ENCODE measurements at regions not wholly inside any gene's neighbourhood (a gene's known extent, or its start where the extent isn't known, plus 50 kb on each side); places are given as distances from the start of the nearest gene placed in this dataset.

GRCh38 chr6:150485161-150485958 is 114.3 kb upstream of the PLEKHG1 start:
- peak; percentile 23 for FAIRE-seq
- Histone ChIP-seq H3K4me3 (ENCODE audit: low read depth, low read length) (no peak overlapping the region), H3K36me3 (ENCODE audit: control insufficient read depth, insufficient read depth, low read length) (no peaks in the 10 kb centered on the region), H3K27me3 (ENCODE audit: control insufficient read depth, insufficient read depth, low read length) (no peaks in the 10 kb centered on the region)
- TF ChIP-seq, protein P1, sequence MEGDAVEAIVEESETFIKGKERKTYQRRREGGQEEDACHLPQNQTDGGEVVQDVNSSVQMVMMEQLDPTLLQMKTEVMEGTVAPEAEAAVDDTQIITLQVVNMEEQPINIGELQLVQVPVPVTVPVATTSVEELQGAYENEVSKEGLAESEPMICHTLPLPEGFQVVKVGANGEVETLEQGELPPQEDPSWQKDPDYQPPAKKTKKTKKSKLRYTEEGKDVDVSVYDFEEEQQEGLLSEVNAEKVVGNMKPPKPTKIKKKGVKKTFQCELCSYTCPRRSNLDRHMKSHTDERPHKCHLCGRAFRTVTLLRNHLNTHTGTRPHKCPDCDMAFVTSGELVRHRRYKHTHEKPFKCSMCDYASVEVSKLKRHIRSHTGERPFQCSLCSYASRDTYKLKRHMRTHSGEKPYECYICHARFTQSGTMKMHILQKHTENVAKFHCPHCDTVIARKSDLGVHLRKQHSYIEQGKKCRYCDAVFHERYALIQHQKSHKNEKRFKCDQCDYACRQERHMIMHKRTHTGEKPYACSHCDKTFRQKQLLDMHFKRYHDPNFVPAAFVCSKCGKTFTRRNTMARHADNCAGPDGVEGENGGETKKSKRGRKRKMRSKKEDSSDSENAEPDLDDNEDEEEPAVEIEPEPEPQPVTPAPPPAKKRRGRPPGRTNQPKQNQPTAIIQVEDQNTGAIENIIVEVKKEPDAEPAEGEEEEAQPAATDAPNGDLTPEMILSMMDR (IDR thresholded peaks at IDR 0.05; ENCODE audit: insufficient read depth, low read length, severe bottlenecking) = no peak
- DNase-seq (ENCODE audit: low read depth) = no peak

DNA sequence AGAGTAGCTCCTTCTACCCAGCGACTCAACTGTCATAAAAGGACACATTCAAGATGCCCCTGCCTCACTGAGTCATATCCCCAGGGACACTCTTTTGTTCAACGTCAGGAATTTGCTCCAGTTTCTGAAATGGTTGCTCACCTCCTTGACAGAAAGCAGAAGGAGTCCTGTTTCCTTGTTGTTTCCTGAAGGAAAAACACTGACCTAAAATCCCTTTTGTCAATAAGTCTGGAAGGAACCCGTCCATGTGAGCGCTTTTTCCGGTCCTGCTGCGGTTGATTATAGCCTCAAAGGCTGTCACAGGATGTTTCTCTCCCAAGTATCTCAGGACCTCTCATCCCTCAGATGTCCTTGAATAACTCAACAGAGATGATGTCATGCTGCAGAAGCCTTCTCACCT is 113.6 kb upstream of the PLEKHG1 start:
- DNase-seq (ENCODE audit: low read depth) (no peak), FAIRE-seq (peak; percentile 70)
- H3K27me3 ChIP-seq (ENCODE audit: control insufficient read depth, insufficient read depth, low read length) = no peaks in the 10 kb centered on the region
- H3K36me3 ChIP-seq (ENCODE audit: control insufficient read depth, insufficient read depth, low read length) = no peaks in the 10 kb centered on the region
- TF ChIP-seq, protein P1 (IDR thresholded peaks at IDR 0.05; ENCODE audit: insufficient read depth, low read length, severe bottlenecking) = no peak
- no peak overlapping the region for H3K4me3 ChIP-seq (ENCODE audit: low read depth, low read length)

GRCh38 chr6:150490586-150490985 is 109.1 kb upstream of the PLEKHG1 start:
- no peaks in the 10 kb centered on the region for H3K36me3 ChIP-seq (ENCODE audit: control insufficient read depth, insufficient read depth, low read length)
- FAIRE-seq (no peak), DNase-seq (ENCODE audit: low read depth) (peak; percentile 39)
- H3K27me3 ChIP-seq (ENCODE audit: control insufficient read depth, insufficient read depth, low read length) = no peaks in the 10 kb centered on the region
- TF ChIP-seq, protein P1 (IDR thresholded peaks at IDR 0.05; ENCODE audit: insufficient read depth, low read length, severe bottlenecking) = no peak
- H3K4me3 ChIP-seq (ENCODE audit: low read depth, low read length) = no peak overlapping the region

DNA sequence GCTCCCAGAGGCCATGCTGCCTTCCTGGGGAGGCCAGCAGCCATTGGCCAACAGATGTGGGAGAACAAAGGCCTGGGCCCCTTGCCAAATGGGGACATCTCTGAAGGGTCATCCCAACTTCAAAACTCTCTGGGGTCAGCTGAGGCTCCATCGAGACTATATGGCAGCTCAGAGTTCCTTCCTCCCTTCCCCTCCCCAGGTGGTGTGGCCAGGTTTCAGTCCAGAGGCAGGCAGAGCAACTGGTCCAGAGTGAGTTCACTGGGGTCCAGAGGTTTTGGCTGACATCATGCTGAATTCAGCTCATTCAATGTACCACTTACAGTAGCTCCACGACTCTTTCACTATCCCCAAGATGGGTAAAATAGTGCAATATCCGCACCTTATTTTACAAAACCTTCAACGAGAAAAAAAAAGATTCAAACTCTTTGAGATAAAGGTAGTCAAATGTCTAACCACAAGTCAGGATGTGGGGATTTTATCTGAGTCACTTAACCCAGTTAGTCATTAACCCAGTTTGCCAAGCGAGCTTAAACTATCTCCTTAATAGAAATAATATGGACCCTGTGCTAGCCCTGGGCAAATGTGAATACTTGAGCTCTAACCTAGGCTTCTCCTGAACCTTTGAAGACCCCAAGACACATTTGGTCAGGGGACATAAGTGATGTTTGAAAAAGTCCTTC is 108.4 kb upstream of the PLEKHG1 start:
- Histone ChIP-seq H3K4me3 (ENCODE audit: low read depth, low read length) (no peak overlapping the region), H3K27me3 (ENCODE audit: control insufficient read depth, insufficient read depth, low read length) (no peaks in the 10 kb centered on the region), H3K36me3 (ENCODE audit: control insufficient read depth, insufficient read depth, low read length) (no peaks in the 10 kb centered on the region)
- TF ChIP-seq, protein P1 (IDR thresholded peaks at IDR 0.05; ENCODE audit: insufficient read depth, low read length, severe bottlenecking) = no peak
- peak; percentile 94 for DNase-seq (ENCODE audit: low read depth)
- no peak for FAIRE-seq

DNA sequence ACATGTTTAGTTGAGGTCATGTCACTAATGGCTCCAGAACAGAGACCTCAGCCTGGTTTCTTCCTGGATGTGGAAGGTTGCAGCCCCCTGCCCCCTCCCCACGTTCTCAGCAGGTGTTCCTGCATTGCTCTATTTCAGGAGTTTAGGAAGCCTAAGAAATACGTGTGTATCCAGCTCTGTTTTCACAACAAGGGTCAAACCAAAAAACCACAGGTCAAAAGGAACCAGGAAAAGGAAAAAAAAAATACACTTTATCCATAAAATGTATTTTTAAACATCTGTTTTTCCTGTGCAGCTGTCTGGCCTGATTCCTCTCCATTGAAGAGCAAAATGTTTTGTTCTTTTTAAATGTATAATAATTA is 107.9 kb upstream of the PLEKHG1 start:
- Histone ChIP-seq H3K36me3 (ENCODE audit: control insufficient read depth, insufficient read depth, low read length) (no peaks in the 10 kb centered on the region), H3K4me3 (ENCODE audit: low read depth, low read length) (no peak overlapping the region), H3K27me3 (ENCODE audit: control insufficient read depth, insufficient read depth, low read length) (no peaks in the 10 kb centered on the region)
- no peak for FAIRE-seq
- no peak for DNase-seq (ENCODE audit: low read depth)
- TF ChIP-seq, protein P1 (IDR thresholded peaks at IDR 0.05; ENCODE audit: insufficient read depth, low read length, severe bottlenecking) = no peak
